K562 (cell line): ENCODE measurements at regions not wholly inside any gene's neighbourhood (a gene's known extent, or its start where the extent isn't known, plus 50 kb on each side); places are given as distances from the start of the nearest gene placed in this dataset.

Experiments used
- BMI1 ChIP-seq: fragments of 150-350 bp; IDR thresholded peaks from 2 replicates; pipeline ENCODE4 v1.6.1; 2014; ENCODE audit warnings: low read length
- HDAC3 ChIP-seq: fragments of 450-650 bp; IDR thresholded peaks from 2 replicates; pipeline ENCODE4 v1.6.1; 2018; ENCODE audit warnings: borderline replicate concordance, mild to moderate bottlenecking, moderate library complexity; ENCODE audit not compliant: partially characterized antibody
- ZKSCAN8 ChIP-seq: fragments of 200-800 bp; sonication (Bioruptor generic); IDR thresholded peaks from 2 replicates; pipeline ENCODE4 v1.6.1; 2016; ENCODE audit warnings: missing genetic modification characterization, missing compliant biosample characterization
- TF ChIP-seq, protein P1 (sequence below): fragments of 200-400 bp; formaldehyde crosslinking; IDR thresholded peaks from 2 replicates; pipeline ENCODE4 v1.6.1; 2017; ENCODE audit warnings: mild to moderate bottlenecking, low read depth, low read length, moderate library complexity
- TF ChIP-seq, protein P2 (sequence below), 3 experiments: IDR thresholded peaks in 2 of 3; conservative IDR thresholded peaks in 1 of 3; 2 replicates each; pipeline ENCODE4 v1.5.1; 2011 to 2012; ENCODE audit warnings: low read length in 3 of 3, mild to moderate bottlenecking in 3 of 3, control low read depth in 2 of 3, improper control_type of control experiment in 1 of 3, inconsistent platforms in 1 of 3, low read depth in 1 of 3, mixed read lengths in 1 of 3, moderate library complexity in 1 of 3; ENCODE audit not compliant: insufficient read depth in 2 of 3

DNA sequence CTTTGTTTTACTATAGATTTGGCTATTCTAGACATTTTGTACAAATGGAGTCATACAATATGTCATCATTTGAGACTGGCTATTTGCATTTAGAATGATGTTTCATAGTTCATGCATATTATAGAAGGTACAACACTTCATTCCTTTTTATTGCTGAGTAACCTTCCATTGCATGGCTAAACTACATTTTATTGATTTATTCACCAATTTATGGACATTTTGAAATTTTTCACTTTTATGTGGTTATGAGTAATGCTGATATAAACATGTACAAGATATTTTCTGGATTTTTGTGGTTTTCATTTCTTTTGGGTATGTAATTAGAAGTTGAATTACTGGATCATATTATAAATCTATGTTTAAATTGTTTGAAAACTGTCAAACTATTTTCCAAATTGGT lies 710.3 kb upstream of the SLITRK5 start:
- TF ChIP-seq, protein P1, sequence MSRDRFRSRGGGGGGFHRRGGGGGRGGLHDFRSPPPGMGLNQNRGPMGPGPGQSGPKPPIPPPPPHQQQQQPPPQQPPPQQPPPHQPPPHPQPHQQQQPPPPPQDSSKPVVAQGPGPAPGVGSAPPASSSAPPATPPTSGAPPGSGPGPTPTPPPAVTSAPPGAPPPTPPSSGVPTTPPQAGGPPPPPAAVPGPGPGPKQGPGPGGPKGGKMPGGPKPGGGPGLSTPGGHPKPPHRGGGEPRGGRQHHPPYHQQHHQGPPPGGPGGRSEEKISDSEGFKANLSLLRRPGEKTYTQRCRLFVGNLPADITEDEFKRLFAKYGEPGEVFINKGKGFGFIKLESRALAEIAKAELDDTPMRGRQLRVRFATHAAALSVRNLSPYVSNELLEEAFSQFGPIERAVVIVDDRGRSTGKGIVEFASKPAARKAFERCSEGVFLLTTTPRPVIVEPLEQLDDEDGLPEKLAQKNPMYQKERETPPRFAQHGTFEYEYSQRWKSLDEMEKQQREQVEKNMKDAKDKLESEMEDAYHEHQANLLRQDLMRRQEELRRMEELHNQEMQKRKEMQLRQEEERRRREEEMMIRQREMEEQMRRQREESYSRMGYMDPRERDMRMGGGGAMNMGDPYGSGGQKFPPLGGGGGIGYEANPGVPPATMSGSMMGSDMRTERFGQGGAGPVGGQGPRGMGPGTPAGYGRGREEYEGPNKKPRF: no peak
- TF ChIP-seq HDAC3 (no peak), BMI1 (no peak), ZKSCAN8 (CRISPR knock-in tag) (no peak)
- TF ChIP-seq, protein P2, sequence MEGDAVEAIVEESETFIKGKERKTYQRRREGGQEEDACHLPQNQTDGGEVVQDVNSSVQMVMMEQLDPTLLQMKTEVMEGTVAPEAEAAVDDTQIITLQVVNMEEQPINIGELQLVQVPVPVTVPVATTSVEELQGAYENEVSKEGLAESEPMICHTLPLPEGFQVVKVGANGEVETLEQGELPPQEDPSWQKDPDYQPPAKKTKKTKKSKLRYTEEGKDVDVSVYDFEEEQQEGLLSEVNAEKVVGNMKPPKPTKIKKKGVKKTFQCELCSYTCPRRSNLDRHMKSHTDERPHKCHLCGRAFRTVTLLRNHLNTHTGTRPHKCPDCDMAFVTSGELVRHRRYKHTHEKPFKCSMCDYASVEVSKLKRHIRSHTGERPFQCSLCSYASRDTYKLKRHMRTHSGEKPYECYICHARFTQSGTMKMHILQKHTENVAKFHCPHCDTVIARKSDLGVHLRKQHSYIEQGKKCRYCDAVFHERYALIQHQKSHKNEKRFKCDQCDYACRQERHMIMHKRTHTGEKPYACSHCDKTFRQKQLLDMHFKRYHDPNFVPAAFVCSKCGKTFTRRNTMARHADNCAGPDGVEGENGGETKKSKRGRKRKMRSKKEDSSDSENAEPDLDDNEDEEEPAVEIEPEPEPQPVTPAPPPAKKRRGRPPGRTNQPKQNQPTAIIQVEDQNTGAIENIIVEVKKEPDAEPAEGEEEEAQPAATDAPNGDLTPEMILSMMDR (IDR thresholded peaks at IDR 0.05 in 2 of 3, conservative IDR thresholded peaks at IDR 0.05 in 1 of 3; ENCODE audit: insufficient read depth in 2 of 3, low read depth in 1 of 3, low read length in 3 of 3): no peak
